Spleen (tissue), 7 donors: ENCODE measurements at regions not wholly inside any gene's neighbourhood (a gene's known extent, or its start where the extent isn't known, plus 50 kb on each side); places are given as distances from the start of the nearest gene placed in this dataset.

ENCODE experiments used
- POLR2A ChIP-seq, 3 donors: fragments of 450-650 bp; IDR thresholded peaks; one replicate each; pipeline ENCODE4 v1.5.1; 2017; ENCODE audit warnings: antibody characterized with exemption in 3 of 3, mild to moderate bottlenecking in 1 of 3
- POLR2AphosphoS5 ChIP-seq, 3 donors: sonication (generic); formaldehyde crosslinking; IDR thresholded peaks; one replicate each; pipeline ENCODE4 v1.5.1; 2017; ENCODE audit warnings: antibody characterized with exemption in 3 of 3
- TF ChIP-seq, protein P1 (sequence below), 11 experiments: fragments of 200-600 bp in 7 of 11; fragments of 450-650 bp in 4 of 11; sonication (generic) in 4 of 11; IDR thresholded peaks in 8 of 11; conservative IDR thresholded peaks in 3 of 11; 1 replicate in 7 of 11; 2 replicates in 4 of 11; pipeline versions ENCODE4 v1.4.0 to v1.8.0; 2016 to 2021; ENCODE audit warnings: antibody characterized with exemption in 11 of 11, inconsistent platforms in 4 of 11, mild to moderate bottlenecking in 1 of 11
- donor health status: DM: no; HTN: no; CAD: no; lungs with moderate emphysema.
- donor health status: DM: no; HTN: no; CAD: no.
- donor health status: DM: no; HTN: no; CAD: no.

DNA sequence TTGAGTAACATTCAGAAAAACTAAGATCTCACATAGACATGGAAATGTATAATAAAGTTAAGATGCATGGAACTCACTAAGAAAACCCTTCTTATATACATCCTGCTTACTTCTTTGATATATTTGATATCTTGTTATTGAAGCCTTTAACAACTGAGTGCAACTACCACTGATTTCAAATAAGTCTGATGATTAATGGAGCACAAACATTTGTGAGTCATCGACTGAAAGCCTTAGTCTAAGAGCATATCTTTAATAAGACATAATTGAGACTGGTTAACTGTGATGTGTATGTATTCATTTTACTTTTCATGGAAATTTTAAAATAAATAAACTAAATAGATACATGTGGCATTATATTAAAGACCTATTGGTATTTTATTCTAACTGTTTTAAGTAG, 740.5 kb downstream of the EPHA3 start:
- TF ChIP-seq POLR2A (IDR thresholded peaks at IDR 0.05), result no peak
- TF ChIP-seq, protein P1, sequence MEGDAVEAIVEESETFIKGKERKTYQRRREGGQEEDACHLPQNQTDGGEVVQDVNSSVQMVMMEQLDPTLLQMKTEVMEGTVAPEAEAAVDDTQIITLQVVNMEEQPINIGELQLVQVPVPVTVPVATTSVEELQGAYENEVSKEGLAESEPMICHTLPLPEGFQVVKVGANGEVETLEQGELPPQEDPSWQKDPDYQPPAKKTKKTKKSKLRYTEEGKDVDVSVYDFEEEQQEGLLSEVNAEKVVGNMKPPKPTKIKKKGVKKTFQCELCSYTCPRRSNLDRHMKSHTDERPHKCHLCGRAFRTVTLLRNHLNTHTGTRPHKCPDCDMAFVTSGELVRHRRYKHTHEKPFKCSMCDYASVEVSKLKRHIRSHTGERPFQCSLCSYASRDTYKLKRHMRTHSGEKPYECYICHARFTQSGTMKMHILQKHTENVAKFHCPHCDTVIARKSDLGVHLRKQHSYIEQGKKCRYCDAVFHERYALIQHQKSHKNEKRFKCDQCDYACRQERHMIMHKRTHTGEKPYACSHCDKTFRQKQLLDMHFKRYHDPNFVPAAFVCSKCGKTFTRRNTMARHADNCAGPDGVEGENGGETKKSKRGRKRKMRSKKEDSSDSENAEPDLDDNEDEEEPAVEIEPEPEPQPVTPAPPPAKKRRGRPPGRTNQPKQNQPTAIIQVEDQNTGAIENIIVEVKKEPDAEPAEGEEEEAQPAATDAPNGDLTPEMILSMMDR (IDR thresholded peaks at IDR 0.05 in 8 of 11, conservative IDR thresholded peaks at IDR 0.05 in 3 of 11), result no peak
- TF ChIP-seq POLR2AphosphoS5 (IDR thresholded peaks at IDR 0.05), result no peak
